WTC11 (cell line): ENCODE measurements at regions not wholly inside any gene's neighbourhood (a gene's known extent, or its start where the extent isn't known, plus 50 kb on each side); places are given as distances from the start of the nearest gene placed in this dataset.

Experiments
- ATAC-seq: fragments of 200-7000 bp; cut with Tn5 transposase; 2 replicates; pipeline ENCODE4 v1.10.0; 2021; ENCODE audit warnings: mild to moderate bottlenecking, moderate library complexity
- CTCF ChIA-PET: fragments of 300-600 bp; sonication (Branson Sonifier 250); formaldehyde crosslinking; loops from one replicate; lab custom pipeline; 2021; ENCODE audit warnings: antibody characterized with exemption; lab: Charles Lee
- POLR2A ChIA-PET: fragments of 350-600 bp; sonication (Branson Sonifier 250); formaldehyde crosslinking; loops from one replicate; lab custom pipeline; 2021; ENCODE audit warnings: antibody characterized with exemption; lab: Charles Lee
- DNase-seq: peaks from one replicate; pipeline ENCODE4 v3.0.0; 2021; ENCODE audit warnings: low spot score
- H3K27ac Mint-ChIP-seq: 2 replicates; pipeline ENCODE4 v1.8.0; 2021; ENCODE audit warnings: mixed read lengths
- H3K27me3 Mint-ChIP-seq: 2 replicates; pipeline ENCODE4 v1.8.0; 2021; ENCODE audit warnings: low read depth, mild to moderate bottlenecking, moderate library complexity, mixed read lengths
- H3K36me3 Mint-ChIP-seq: 2 replicates; pipeline ENCODE4 v1.8.0; 2021; ENCODE audit warnings: mixed read lengths
- H3K4me1 Mint-ChIP-seq: 2 replicates; pipeline ENCODE4 v1.8.0; 2022; ENCODE audit warnings: mixed read lengths
- H3K4me3 Mint-ChIP-seq: 2 replicates; pipeline ENCODE4 v1.8.0; 2021; ENCODE audit warnings: mild to moderate bottlenecking, moderate library complexity, mixed read lengths
- H3K9me3 Mint-ChIP-seq: 2 replicates; pipeline ENCODE4 v1.8.0; 2021; ENCODE audit warnings: mixed read lengths
- AR ChIP-seq: fragments of 250-450 bp; sonication (Bioruptor Pico); IDR thresholded peaks from 2 replicates; pipeline ENCODE4 v1.9.0; 2021; ENCODE audit warnings: mild to moderate bottlenecking
- ATF2 ChIP-seq: sonication (generic); formaldehyde crosslinking; IDR thresholded peaks from 2 replicates; pipeline ENCODE4 v1.8.1; 2022; ENCODE audit warnings: low read depth, missing genetic modification reagents, borderline replicate concordance
- CREB1 ChIP-seq: sonication (generic); formaldehyde crosslinking; IDR thresholded peaks from 2 replicates; pipeline ENCODE4 v1.8.0; 2023; ENCODE audit warnings: mild to moderate bottlenecking, missing genetic modification reagents
- CTCF ChIP-seq: fragments of 200-600 bp; IDR thresholded peaks from 2 replicates; pipeline ENCODE4 v1.8.0; 2022; ENCODE audit warnings: antibody characterized with exemption
- E2F4 ChIP-seq: sonication (generic); formaldehyde crosslinking; IDR thresholded peaks from 2 replicates; pipeline ENCODE4 v1.8.1; 2022; ENCODE audit warnings: low read depth, mild to moderate bottlenecking, moderate library complexity, missing genetic modification reagents, borderline replicate concordance
- E2F5 ChIP-seq: sonication (generic); formaldehyde crosslinking; IDR thresholded peaks from 2 replicates; pipeline ENCODE4 v1.8.1; 2022; ENCODE audit warnings: mild to moderate bottlenecking, moderate library complexity, missing genetic modification reagents
- ELF4 ChIP-seq: sonication (generic); formaldehyde crosslinking; IDR thresholded peaks from 2 replicates; pipeline ENCODE4 v1.8.1; 2022; ENCODE audit warnings: low read depth, mild to moderate bottlenecking, moderate library complexity, missing genetic modification reagents
- FOXJ3 ChIP-seq: sonication (generic); formaldehyde crosslinking; IDR thresholded peaks from 2 replicates; pipeline ENCODE4 v1.9.0; 2021; ENCODE audit warnings: missing genetic modification reagents, mild to moderate bottlenecking, borderline replicate concordance
- GTF2I ChIP-seq: fragments of 250-450 bp; sonication (Bioruptor Pico); conservative IDR thresholded peaks from 2 replicates; pipeline ENCODE4 v1.4.0; 2021; ENCODE audit warnings: mild to moderate bottlenecking
- HMGA2 ChIP-seq: fragments of 250-450 bp; sonication (Bioruptor Pico); IDR thresholded peaks from 2 replicates; pipeline ENCODE4 v1.4.0; 2021; ENCODE audit warnings: mild to moderate bottlenecking, moderate library complexity
- IRF2 ChIP-seq: sonication (generic); formaldehyde crosslinking; IDR thresholded peaks from 2 replicates; pipeline ENCODE4 v1.8.0; 2022; ENCODE audit warnings: low read depth, missing genetic modification reagents, borderline replicate concordance
- NR3C1 ChIP-seq: sonication (generic); formaldehyde crosslinking; conservative IDR thresholded peaks from 2 replicates; pipeline ENCODE4 v1.8.1; 2023; ENCODE audit warnings: low read depth, mild to moderate bottlenecking, missing genetic modification reagents
- RELA ChIP-seq: sonication (generic); formaldehyde crosslinking; IDR thresholded peaks from 2 replicates; pipeline ENCODE4 v1.8.1; 2022; ENCODE audit warnings: missing genetic modification reagents, mild to moderate bottlenecking, borderline replicate concordance
- TCF7 ChIP-seq: sonication (generic); formaldehyde crosslinking; IDR thresholded peaks from 2 replicates; pipeline ENCODE4 v1.8.0; 2022; ENCODE audit warnings: mild to moderate bottlenecking, low read depth, missing genetic modification reagents, moderate library complexity
- TP53 ChIP-seq: sonication (generic); formaldehyde crosslinking; IDR thresholded peaks from 2 replicates; pipeline ENCODE4 v1.8.1; 2023; ENCODE audit warnings: mild to moderate bottlenecking, missing genetic modification reagents
- USF1 ChIP-seq: sonication (generic); formaldehyde crosslinking; IDR thresholded peaks from 2 replicates; pipeline ENCODE4 v1.8.0; 2022; ENCODE audit warnings: mild to moderate bottlenecking, missing genetic modification reagents
- ZNF425 ChIP-seq: fragments of 250-450 bp; sonication (Bioruptor Pico); conservative IDR thresholded peaks from 2 replicates; pipeline ENCODE4 v1.9.0; 2021; ENCODE audit warnings: mild to moderate bottlenecking

- TF ChIP-seq E2F4 (CRISPR knock-in tag) (no peak), TP53 (CRISPR knock-in tag) (no peak), FOXJ3 (no peak), ZNF425 (no peak)
Measured at GRCh38 chr10:131573707-131574106, 262.2 kb upstream of the TCERG1L start (continued).

GRCh38 chr10:131574363-131574706, 262.8 kb upstream of the TCERG1L start:
- DNase-seq = no peak
- CTCF ChIA-PET = no interaction called here

More at GRCh38 chr10:131574363-131574706, 262.8 kb upstream of the TCERG1L start:
- no peak overlapping the region for H3K27ac Mint-ChIP-seq
- peaks cover 34% of the 10 kb centered on the region for H3K36me3 Mint-ChIP-seq
- H3K9me3 Mint-ChIP-seq = peaks cover 40% of the 10 kb centered on the region
- H3K27me3 Mint-ChIP-seq = peaks cover 11% of the 10 kb centered on the region
- POLR2A ChIA-PET = interaction anchor here (0.6 kb wide), 1 partner anchor 35 kb away, joined by 3 read pairs; no protein-coding TSS in a partner anchor
- H3K4me3 Mint-ChIP-seq = no peak overlapping the region
- no peaks in the 10 kb centered on the region for H3K4me1 Mint-ChIP-seq
- no peak for ATAC-seq
- TF ChIP-seq CREB1 (no peak), USF1 (CRISPR knock-in tag) (no peak), ELF4 (CRISPR knock-in tag) (no peak), IRF2 (CRISPR knock-in tag) (no peak), ZNF425 (no peak), RELA (no peak), HMGA2 (no peak), CTCF (no peak), GTF2I (no peak), AR (CRISPR knock-in tag) (no peak), NR3C1 (CRISPR knock-in tag) (no peak), TCF7 (CRISPR knock-in tag) (no peak), E2F5 (no peak), ATF2 (CRISPR knock-in tag) (no peak)
- TF ChIP-seq, all 79 proteins: peak for 0
